Neural cell (in vitro differentiated cells): ENCODE measurements at regions not wholly inside any gene's neighbourhood (a gene's known extent, or its start where the extent isn't known, plus 50 kb on each side); places are given as distances from the start of the nearest gene placed in this dataset.

ENCODE experiments used
- H2AFZ ChIP-seq: fragments of 200-600, 300-800 bp; sonication (generic), shearing (Covaris generic); 2 replicates; pipeline ENCODE4 v1.6.0; 2014; ENCODE audit warnings: low read depth, mild to moderate bottlenecking, antibody characterized with exemption, low read length, moderate library complexity
- H3F3A ChIP-seq: fragments of 200-600 bp; shearing (Covaris generic); 2 replicates; pipeline ENCODE4 v1.6.1; 2016; ENCODE audit warnings: mild to moderate bottlenecking, moderate library complexity, mixed read lengths, antibody characterized with exemption, low read length; ENCODE audit not compliant: insufficient read depth, poor library complexity, severe bottlenecking
- H3K27ac ChIP-seq: fragments of 200-600, 300-800 bp; sonication (generic), shearing (Covaris generic); 2 replicates; pipeline ENCODE4 v1.5.1; 2014; ENCODE audit warnings: mild to moderate bottlenecking, low read length, moderate library complexity
- H3K27me3 ChIP-seq: fragments of 300-800, 200-600 bp; sonication (generic), shearing (Covaris generic); 2 replicates; pipeline ENCODE4 v1.6.0; 2014; ENCODE audit warnings: mild to moderate bottlenecking, low read depth, low read length, moderate library complexity; ENCODE audit not compliant: insufficient read depth
- H3K36me3 ChIP-seq: fragments of 300-800, 200-600 bp; sonication (generic), shearing (Covaris generic); 2 replicates; pipeline ENCODE4 v1.5.1; 2014; ENCODE audit warnings: mild to moderate bottlenecking, antibody characterized with exemption, low read length, moderate library complexity; ENCODE audit not compliant: insufficient read depth
- H3K4me2 ChIP-seq: fragments of 300-800, 200-600 bp; sonication (generic), shearing (Covaris generic); 2 replicates; pipeline ENCODE4 v1.6.0; 2014; ENCODE audit warnings: mild to moderate bottlenecking, low read length
- H3K4me3 ChIP-seq: fragments of 300-800, 200-600 bp; sonication (generic), shearing (Covaris generic); 2 replicates; pipeline ENCODE4 v1.5.1; 2014; ENCODE audit warnings: mild to moderate bottlenecking, low read length, moderate library complexity
- H3K79me2 ChIP-seq: fragments of 200-600 bp; shearing (Covaris generic); replicated peaks from 2 replicates; pipeline ENCODE4 v1.6.0; 2014; ENCODE audit warnings: mild to moderate bottlenecking, low read length, moderate library complexity; ENCODE audit not compliant: insufficient read depth
- H3K9ac ChIP-seq: fragments of 300-800, 200-600 bp; sonication (generic), shearing (Covaris generic); 2 replicates; pipeline ENCODE4 v1.6.1; 2016; ENCODE audit warnings: mild to moderate bottlenecking, low read length, mixed read lengths
- H3K9me2 ChIP-seq: fragments of 200-600 bp; shearing (Covaris generic); 2 replicates; pipeline ENCODE4 v1.6.1; 2016; ENCODE audit warnings: mild to moderate bottlenecking, low read length, mixed read lengths; ENCODE audit not compliant: insufficient read depth
- H3K9me3 ChIP-seq: fragments of 200-600, 300-800 bp; sonication (generic), shearing (Covaris generic); 2 replicates; pipeline ENCODE4 v1.6.1; 2016; ENCODE audit warnings: mild to moderate bottlenecking, mixed run types, low read length, moderate library complexity, mixed read lengths
- H4K20me1 ChIP-seq: fragments of 200-600 bp; shearing (Covaris generic); 2 replicates; pipeline ENCODE4 v1.6.1; 2016; ENCODE audit warnings: mild to moderate bottlenecking, mixed run types; ENCODE audit not compliant: insufficient read depth
- EP300 ChIP-seq: fragments of 450-650 bp; conservative IDR thresholded peaks from 2 replicates; pipeline ENCODE4 v1.6.1; 2014; ENCODE audit warnings: antibody characterized with exemption, mild to moderate bottlenecking, moderate library complexity; ENCODE audit not compliant: poor library complexity, severe bottlenecking
- EZH2 ChIP-seq: fragments of 200-600, 300-800 bp; shearing (Covaris generic), sonication (generic); IDR thresholded peaks from 2 replicates; pipeline ENCODE4 v1.6.1; 2014; ENCODE audit warnings: antibody characterized with exemption, low read length, borderline replicate concordance, mild to moderate bottlenecking; ENCODE audit not compliant: insufficient read depth, poor library complexity, severe bottlenecking
- MXI1 ChIP-seq: fragments of 450-650 bp; conservative IDR thresholded peaks from 2 replicates; pipeline ENCODE4 v1.6.1; 2014; ENCODE audit warnings: antibody characterized with exemption, mild to moderate bottlenecking; ENCODE audit not compliant: poor library complexity, severe bottlenecking
- POLR2AphosphoS5 ChIP-seq: IDR thresholded peaks from 2 replicates; pipeline ENCODE4 v1.6.1; 2012
- RAD21 ChIP-seq: fragments of 450-650 bp; conservative IDR thresholded peaks from 2 replicates; pipeline ENCODE4 v1.6.1; 2014; ENCODE audit warnings: antibody characterized with exemption, mild to moderate bottlenecking, moderate library complexity
- SMC3 ChIP-seq: fragments of 450-650 bp; conservative IDR thresholded peaks from 2 replicates; pipeline ENCODE4 v1.6.1; 2014; ENCODE audit warnings: antibody characterized with exemption, mild to moderate bottlenecking, moderate library complexity; ENCODE audit not compliant: poor library complexity
- TAF1 ChIP-seq: IDR thresholded peaks from 2 replicates; pipeline ENCODE4 v1.6.1; 2012; ENCODE audit warnings: low read depth
- TF ChIP-seq, protein P1 (sequence below): fragments of 450-650 bp; IDR thresholded peaks from 2 replicates; pipeline ENCODE4 v1.5.1; 2014; ENCODE audit warnings: antibody characterized with exemption, mild to moderate bottlenecking, moderate library complexity; ENCODE audit not compliant: poor library complexity, severe bottlenecking
- TF ChIP-seq, protein P2 (sequence below): IDR thresholded peaks from 2 replicates; pipeline ENCODE4 v1.6.1; 2012; ENCODE audit warnings: borderline replicate concordance

DNA sequence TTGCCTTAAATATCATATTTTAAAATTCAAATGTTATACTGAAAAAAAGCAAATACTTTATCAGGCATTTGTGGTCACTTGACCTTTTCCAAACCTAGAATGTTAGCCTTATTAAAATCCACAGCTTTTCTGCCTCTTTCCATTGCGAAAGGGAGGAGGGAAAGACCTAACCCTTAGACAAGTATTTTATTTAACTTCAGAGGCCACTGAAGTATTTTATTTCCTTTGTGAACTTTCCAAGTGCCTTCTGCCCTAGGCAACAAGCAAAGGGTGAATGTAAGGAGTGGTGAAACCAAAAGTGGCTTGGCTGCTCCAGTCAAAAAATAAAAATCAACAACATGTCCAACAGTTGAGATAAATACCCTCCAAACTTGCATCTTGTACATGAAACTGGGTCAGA is 376.1 kb downstream of the EFNA5 start:
- Histone ChIP-seq H3K4me3 (no peak overlapping the region), H3K9me2 (no peaks in the 10 kb centered on the region), H3K79me2 (no peaks in the 10 kb centered on the region), H3K36me3 (no peaks in the 10 kb centered on the region), H3K9me3 (no peaks in the 10 kb centered on the region), H3K9ac (no peak overlapping the region), H3K27me3 (no peaks in the 10 kb centered on the region), H3K4me2 (no peak overlapping the region), H3K27ac (no peak overlapping the region), H2AFZ (no peak overlapping the region), H3F3A (no peaks in the 10 kb centered on the region), H4K20me1 (no peaks in the 10 kb centered on the region)
- TF ChIP-seq RAD21 (no peak), EZH2 (no peak), MXI1 (no peak), EP300 (no peak), POLR2AphosphoS5 (no peak), TAF1 (no peak), SMC3 (no peak)
- TF ChIP-seq, protein P1, sequence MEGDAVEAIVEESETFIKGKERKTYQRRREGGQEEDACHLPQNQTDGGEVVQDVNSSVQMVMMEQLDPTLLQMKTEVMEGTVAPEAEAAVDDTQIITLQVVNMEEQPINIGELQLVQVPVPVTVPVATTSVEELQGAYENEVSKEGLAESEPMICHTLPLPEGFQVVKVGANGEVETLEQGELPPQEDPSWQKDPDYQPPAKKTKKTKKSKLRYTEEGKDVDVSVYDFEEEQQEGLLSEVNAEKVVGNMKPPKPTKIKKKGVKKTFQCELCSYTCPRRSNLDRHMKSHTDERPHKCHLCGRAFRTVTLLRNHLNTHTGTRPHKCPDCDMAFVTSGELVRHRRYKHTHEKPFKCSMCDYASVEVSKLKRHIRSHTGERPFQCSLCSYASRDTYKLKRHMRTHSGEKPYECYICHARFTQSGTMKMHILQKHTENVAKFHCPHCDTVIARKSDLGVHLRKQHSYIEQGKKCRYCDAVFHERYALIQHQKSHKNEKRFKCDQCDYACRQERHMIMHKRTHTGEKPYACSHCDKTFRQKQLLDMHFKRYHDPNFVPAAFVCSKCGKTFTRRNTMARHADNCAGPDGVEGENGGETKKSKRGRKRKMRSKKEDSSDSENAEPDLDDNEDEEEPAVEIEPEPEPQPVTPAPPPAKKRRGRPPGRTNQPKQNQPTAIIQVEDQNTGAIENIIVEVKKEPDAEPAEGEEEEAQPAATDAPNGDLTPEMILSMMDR, result no peak
- TF ChIP-seq, protein P2, sequence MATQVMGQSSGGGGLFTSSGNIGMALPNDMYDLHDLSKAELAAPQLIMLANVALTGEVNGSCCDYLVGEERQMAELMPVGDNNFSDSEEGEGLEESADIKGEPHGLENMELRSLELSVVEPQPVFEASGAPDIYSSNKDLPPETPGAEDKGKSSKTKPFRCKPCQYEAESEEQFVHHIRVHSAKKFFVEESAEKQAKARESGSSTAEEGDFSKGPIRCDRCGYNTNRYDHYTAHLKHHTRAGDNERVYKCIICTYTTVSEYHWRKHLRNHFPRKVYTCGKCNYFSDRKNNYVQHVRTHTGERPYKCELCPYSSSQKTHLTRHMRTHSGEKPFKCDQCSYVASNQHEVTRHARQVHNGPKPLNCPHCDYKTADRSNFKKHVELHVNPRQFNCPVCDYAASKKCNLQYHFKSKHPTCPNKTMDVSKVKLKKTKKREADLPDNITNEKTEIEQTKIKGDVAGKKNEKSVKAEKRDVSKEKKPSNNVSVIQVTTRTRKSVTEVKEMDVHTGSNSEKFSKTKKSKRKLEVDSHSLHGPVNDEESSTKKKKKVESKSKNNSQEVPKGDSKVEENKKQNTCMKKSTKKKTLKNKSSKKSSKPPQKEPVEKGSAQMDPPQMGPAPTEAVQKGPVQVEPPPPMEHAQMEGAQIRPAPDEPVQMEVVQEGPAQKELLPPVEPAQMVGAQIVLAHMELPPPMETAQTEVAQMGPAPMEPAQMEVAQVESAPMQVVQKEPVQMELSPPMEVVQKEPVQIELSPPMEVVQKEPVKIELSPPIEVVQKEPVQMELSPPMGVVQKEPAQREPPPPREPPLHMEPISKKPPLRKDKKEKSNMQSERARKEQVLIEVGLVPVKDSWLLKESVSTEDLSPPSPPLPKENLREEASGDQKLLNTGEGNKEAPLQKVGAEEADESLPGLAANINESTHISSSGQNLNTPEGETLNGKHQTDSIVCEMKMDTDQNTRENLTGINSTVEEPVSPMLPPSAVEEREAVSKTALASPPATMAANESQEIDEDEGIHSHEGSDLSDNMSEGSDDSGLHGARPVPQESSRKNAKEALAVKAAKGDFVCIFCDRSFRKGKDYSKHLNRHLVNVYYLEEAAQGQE, result no peak

DNA sequence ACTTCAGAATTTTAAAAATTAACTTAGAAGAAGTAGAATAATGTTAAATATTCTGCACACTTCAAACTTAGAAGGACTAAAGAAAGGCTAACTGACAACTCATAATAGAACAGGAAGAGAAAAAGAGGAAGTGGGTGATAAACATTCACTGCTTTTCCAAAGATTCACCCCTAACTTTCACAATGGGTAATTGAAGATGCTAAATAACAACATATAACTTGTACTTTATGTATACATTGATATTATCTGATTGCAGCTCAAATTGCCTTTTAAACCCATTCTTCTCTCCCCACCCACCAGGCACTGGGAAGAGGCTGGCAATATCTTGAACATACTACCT is 376.6 kb downstream of the EFNA5 start:
- Histone ChIP-seq H3K27ac (no peak overlapping the region), H3K27me3 (no peaks in the 10 kb centered on the region), H4K20me1 (no peaks in the 10 kb centered on the region), H3K9ac (no peak overlapping the region), H2AFZ (no peak overlapping the region), H3K4me2 (no peak overlapping the region), H3K36me3 (no peaks in the 10 kb centered on the region), H3K9me2 (no peaks in the 10 kb centered on the region), H3K4me3 (no peak overlapping the region), H3F3A (no peaks in the 10 kb centered on the region), H3K9me3 (no peaks in the 10 kb centered on the region), H3K79me2 (no peaks in the 10 kb centered on the region)
- TF ChIP-seq POLR2AphosphoS5 (no peak), MXI1 (no peak), TAF1 (no peak), EP300 (no peak), EZH2 (no peak), SMC3 (no peak), RAD21 (no peak)
- TF ChIP-seq, protein P1, result no peak
- TF ChIP-seq, protein P2, result no peak
